Uterus (tissue), 3 donors: ENCODE measurements at regions not wholly inside any gene's neighbourhood (a gene's known extent, or its start where the extent isn't known, plus 50 kb on each side); places are given as distances from the start of the nearest gene placed in this dataset.

ENCODE experiments used
- DNase-seq, 2 donors: peaks; one replicate each; pipeline ENCODE4 v3.0.0-alpha.2; 2019 to 2020
- H3K27ac ChIP-seq, 2 donors: fragments of 200-600 bp; sonication (generic); 1 replicate in 1 of 2; 2 replicates in 1 of 2; pipeline ENCODE4 v1.5.1; 2016 to 2018
- H3K27me3 ChIP-seq, 2 donors: fragments of 200-600 bp; sonication (generic); one replicate each; pipeline ENCODE4 v1.5.1; 2018 to 2019; ENCODE audit warnings: control low read depth in 1 of 2
- H3K36me3 ChIP-seq, 2 donors: fragments of 200-600 bp; sonication (generic); one replicate each; pipeline ENCODE4 v1.5.1; 2019; ENCODE audit warnings: control low read depth in 1 of 2
- H3K4me1 ChIP-seq, 2 donors: fragments of 200-600 bp; sonication (generic); one replicate each; pipeline ENCODE4 v1.5.1; 2018 to 2019; ENCODE audit warnings: control low read depth in 1 of 2
- H3K4me3 ChIP-seq, 2 donors: fragments of 200-600 bp; sonication (generic); 1 replicate in 1 of 2; 2 replicates in 1 of 2; pipeline ENCODE4 v1.5.1; 2018 to 2019; ENCODE audit warnings: mild to moderate bottlenecking in 1 of 2
- H3K9me3 ChIP-seq, 2 donors: fragments of 200-600 bp; sonication (generic); one replicate each; pipeline ENCODE4 v1.5.1; 2019; ENCODE audit warnings: control low read depth in 1 of 2
- CTCF ChIP-seq, 4 experiments: fragments of 200-600 bp in 2 of 4; fragments of 450-650 bp in 2 of 4; sonication (generic) in 2 of 4; IDR thresholded peaks; one replicate each; pipeline ENCODE4 v1.5.1; 2016 to 2019; ENCODE audit warnings: antibody characterized with exemption in 4 of 4, mild to moderate bottlenecking in 2 of 4, moderate library complexity in 1 of 4
- POLR2A ChIP-seq, 2 donors: fragments of 450-650 bp; IDR thresholded peaks; one replicate each; pipeline ENCODE4 v1.6.1; 2016; ENCODE audit warnings: antibody characterized with exemption in 2 of 2, mild to moderate bottlenecking in 1 of 2, moderate library complexity in 1 of 2
- intact Hi-C: fragments of 100-400 bp; cut with DNase I; formaldehyde crosslinking; loops from one replicate; pipeline ENCODE4 v1.15.1; 2023; ENCODE audit warnings: low total_unique reads
- donor health status: DM: yes; HTN: yes; CAD: no.

GRCh38 chr14:44788612-44789011 is 173.1 kb downstream of the KLHL28 start:
- DNase-seq = no peak
- intact Hi-C loops = no loop called here
- no peak overlapping the region for H3K4me3 ChIP-seq

GRCh38 chr14:44785096-44785495 is 176.7 kb downstream of the KLHL28 start:
- Histone ChIP-seq H3K27me3 (no peaks in the 10 kb centered on the region), H3K4me1 (no peaks in the 10 kb centered on the region), H3K4me3 (no peak overlapping the region), H3K9me3 (no peaks in the 10 kb centered on the region), H3K27ac (no peak overlapping the region), H3K36me3 (no peaks in the 10 kb centered on the region)
- intact Hi-C loops = no loop called here
- no peak for TF ChIP-seq POLR2A (IDR thresholded peaks at IDR 0.05)
- TF ChIP-seq CTCF (IDR thresholded peaks at IDR 0.05) = no peak
- DNase-seq = no peak

More at GRCh38 chr14:44788612-44789011, 173.1 kb downstream of the KLHL28 start:
- no peaks in the 10 kb centered on the region for H3K36me3 ChIP-seq
- H3K9me3 ChIP-seq = no peaks in the 10 kb centered on the region
- TF ChIP-seq POLR2A (IDR thresholded peaks at IDR 0.05) = no peak
- TF ChIP-seq CTCF (IDR thresholded peaks at IDR 0.05) = no peak
- H3K27ac ChIP-seq = no peak overlapping the region
- no peaks in the 10 kb centered on the region for H3K27me3 ChIP-seq
- H3K4me1 ChIP-seq = no peaks in the 10 kb centered on the region

- no peaks in the 10 kb centered on the region for H3K4me1 ChIP-seq
- H3K36me3 ChIP-seq = no peaks in the 10 kb centered on the region
- H3K4me3 ChIP-seq = no peak overlapping the region
- TF ChIP-seq POLR2A (IDR thresholded peaks at IDR 0.05) (no peak), CTCF (IDR thresholded peaks at IDR 0.05) (no peak)
- H3K9me3 ChIP-seq = no peaks in the 10 kb centered on the region
- intact Hi-C loops = no loop called here
- H3K27me3 ChIP-seq = no peaks in the 10 kb centered on the region
- H3K27ac ChIP-seq = no peak overlapping the region
- no peak for DNase-seq
These were observed 177.8 kb downstream of the KLHL28 start for GRCh38 chr14:44783901-44784300.

- DNase-seq = no peak
- H3K27ac ChIP-seq = no peak overlapping the region
- no peak overlapping the region for H3K4me3 ChIP-seq
- no peaks in the 10 kb centered on the region for H3K4me1 ChIP-seq
- TF ChIP-seq CTCF (IDR thresholded peaks at IDR 0.05) (no peak), POLR2A (IDR thresholded peaks at IDR 0.05) (no peak)
- no peaks in the 10 kb centered on the region for H3K27me3 ChIP-seq
- no peaks in the 10 kb centered on the region for H3K36me3 ChIP-seq
- H3K9me3 ChIP-seq = no peaks in the 10 kb centered on the region
- intact Hi-C loops = no loop called here
These were observed 178.9 kb downstream of the KLHL28 start for GRCh38 chr14:44782775-44783238.

GRCh38 chr14:44780989-44781388 is 180.8 kb downstream of the KLHL28 start:
- no peak overlapping the region for H3K27ac ChIP-seq
- intact Hi-C loops = no loop called here

More at GRCh38 chr14:44780989-44781388, 180.8 kb downstream of the KLHL28 start:
- Histone ChIP-seq H3K4me1 (no peaks in the 10 kb centered on the region), H3K9me3 (no peaks in the 10 kb centered on the region), H3K4me3 (no peak overlapping the region), H3K36me3 (no peaks in the 10 kb centered on the region), H3K27me3 (no peaks in the 10 kb centered on the region)
- TF ChIP-seq POLR2A (IDR thresholded peaks at IDR 0.05) = no peak
- TF ChIP-seq CTCF (IDR thresholded peaks at IDR 0.05) = no peak
- no peak for DNase-seq
